ENCODE measurements at regions not wholly inside any gene's neighbourhood (a gene's known extent, or its start where the extent isn't known, plus 50 kb on each side); places are given as distances from the start of the nearest gene placed in this dataset.

GRCh38 chr22:49296561-49296960, 531.1 kb downstream of the BRD1 start:
- no peak for DNase-seq (ENCODE audit: low spot score)
- H3K36me3 ChIP-seq (replicated peaks in 1 of 2; ENCODE audit: control insufficient read depth in 2 of 2, insufficient read depth in 2 of 2, low read length in 2 of 2): no peaks in the 10 kb centered on the region

DNA sequence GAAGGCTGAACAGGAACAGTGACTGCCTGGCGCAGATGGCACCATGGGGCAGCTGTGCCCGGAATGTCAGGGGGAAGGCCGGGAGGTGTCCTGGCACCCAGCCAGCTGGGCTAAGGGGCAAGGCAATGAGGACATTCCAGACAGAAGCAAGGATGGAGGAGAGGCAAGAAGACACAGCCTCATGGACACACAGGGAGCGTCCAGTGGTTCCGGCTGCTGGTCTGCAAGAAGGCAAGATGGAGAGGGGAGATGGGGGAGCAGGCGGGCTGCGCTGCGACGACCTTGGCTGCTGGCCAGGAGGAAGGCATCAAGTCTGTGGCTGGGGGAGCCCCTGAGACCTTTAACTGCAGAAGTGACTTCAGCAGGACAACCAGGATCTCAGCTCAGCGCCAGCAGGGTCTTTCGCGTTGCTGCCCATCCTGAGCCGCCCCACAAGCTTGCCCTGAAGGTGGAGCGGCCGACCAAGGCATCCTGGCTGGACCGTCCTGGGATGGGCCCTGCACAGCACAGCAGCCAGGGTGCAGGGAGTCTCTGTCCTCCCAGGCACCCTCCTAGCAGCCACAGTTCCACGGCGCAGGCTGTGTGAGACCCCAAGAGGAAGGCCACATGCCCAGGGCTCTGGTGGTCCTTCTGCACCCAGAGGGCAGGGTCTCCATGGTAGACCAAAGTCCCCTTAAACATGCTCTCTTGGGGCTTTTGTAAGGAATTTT, 531.7 kb downstream of the BRD1 start:
- no peak overlapping the region for H3K23ac ChIP-seq (ENCODE audit: low read depth, low read length, poor library complexity)
- H2AK5ac ChIP-seq (ENCODE audit: low read depth, low read length): peak overlapping the region; percentile 86
- peak overlapping the region; percentile 69 for H3K18ac ChIP-seq (ENCODE audit: low read length)
- H2BK12ac ChIP-seq (ENCODE audit: low read length): peak overlapping the region; percentile 46
- no peak overlapping the region for H3K4me2 ChIP-seq (ENCODE audit: insufficient read depth, low read length, poor library complexity, severe bottlenecking)
- H3K9ac ChIP-seq (ENCODE audit: low read depth, low read length, poor library complexity): no peak overlapping the region
- no peak overlapping the region for H4K8ac ChIP-seq (ENCODE audit: low read depth, low read length)
- no peak overlapping the region for H3K27ac ChIP-seq (replicated peaks; ENCODE audit: low read length)
- WGBS, 2 donors (ENCODE audit: extremely low coverage in 2 of 2, insufficient read length in 2 of 2, insufficient replicate concordance in 1 of 2): no CpG with 5 or more reads among the region's 18 CpGs
- H3K4ac ChIP-seq (ENCODE audit: low read length): no peak overlapping the region
- H3K36me3 ChIP-seq (replicated peaks in 1 of 2; ENCODE audit: control insufficient read depth in 2 of 2, insufficient read depth in 2 of 2, low read length in 2 of 2): no peaks in the 10 kb centered on the region
- H2BK120ac ChIP-seq (ENCODE audit: low read depth, low read length): no peak overlapping the region
- no peak overlapping the region for H3K4me3 ChIP-seq (ENCODE audit: low read length in 2 of 2)
- H3K79me1 ChIP-seq (ENCODE audit: low read depth, low read length): no peaks in the 10 kb centered on the region
- H2AFZ ChIP-seq (ENCODE audit: low read length): no peak overlapping the region
- H3K4me1 ChIP-seq (ENCODE audit: control insufficient read depth in 2 of 2, insufficient read depth in 1 of 2, low read depth in 1 of 2, low read length in 2 of 2): peaks cover 0 to 3% of the 10 kb centered on the region in 2 donors
- H2BK5ac ChIP-seq (ENCODE audit: low read length): no peak overlapping the region
- peak overlapping the region; percentile 63 for H3K14ac ChIP-seq (ENCODE audit: low read length)
- peaks cover 0 to 10% of the 10 kb centered on the region in 2 donors for H3K9me3 ChIP-seq (replicated peaks in 1 of 2; ENCODE audit: control insufficient read depth in 2 of 2, insufficient read depth in 1 of 2, low read depth in 1 of 2, low read length in 2 of 2)
- DNase-seq (ENCODE audit: low spot score): no peak
- no peak overlapping the region for H4K91ac ChIP-seq (ENCODE audit: low read depth, low read length, poor library complexity)
- H2BK15ac ChIP-seq (ENCODE audit: low read length): peak overlapping the region; percentile 65
- H3K27me3 ChIP-seq (ENCODE audit: control insufficient read depth in 3 of 3, insufficient read depth in 3 of 3, low read depth in 1 of 3, low read length in 3 of 3): no peaks in the 10 kb centered on the region

More at GRCh38 chr22:49296561-49296960, 531.1 kb downstream of the BRD1 start:
- no peaks in the 10 kb centered on the region for H3K4me1 ChIP-seq (ENCODE audit: control insufficient read depth in 2 of 2, insufficient read depth in 1 of 2, low read depth in 1 of 2, low read length in 2 of 2)
- no peak overlapping the region for H2BK120ac ChIP-seq (ENCODE audit: low read depth, low read length)
- H2AK5ac ChIP-seq (ENCODE audit: low read depth, low read length): no peak overlapping the region
- H3K9me3 ChIP-seq (replicated peaks in 1 of 2; ENCODE audit: control insufficient read depth in 2 of 2, insufficient read depth in 1 of 2, low read depth in 1 of 2, low read length in 2 of 2): peaks cover 0 to 10% of the 10 kb centered on the region in 2 donors
- no peak overlapping the region for H3K27ac ChIP-seq (replicated peaks; ENCODE audit: low read length)
- H3K9ac ChIP-seq (ENCODE audit: low read depth, low read length, poor library complexity): no peak overlapping the region
- no peak overlapping the region for H2AFZ ChIP-seq (ENCODE audit: low read length)
- no peak overlapping the region for H3K14ac ChIP-seq (ENCODE audit: low read length)
- no peaks in the 10 kb centered on the region for H3K79me1 ChIP-seq (ENCODE audit: low read depth, low read length)
- no peak overlapping the region for H3K4me3 ChIP-seq (ENCODE audit: low read length in 2 of 2)
- H3K27me3 ChIP-seq (ENCODE audit: control insufficient read depth in 3 of 3, insufficient read depth in 3 of 3, low read depth in 1 of 3, low read length in 3 of 3): no peaks in the 10 kb centered on the region
- H3K4ac ChIP-seq (ENCODE audit: low read length): no peak overlapping the region
- no peak overlapping the region for H4K91ac ChIP-seq (ENCODE audit: low read depth, low read length, poor library complexity)
- H3K23ac ChIP-seq (ENCODE audit: low read depth, low read length, poor library complexity): no peak overlapping the region
- H2BK12ac ChIP-seq (ENCODE audit: low read length): peak overlapping the region; percentile 49
- no CpG with 5 or more reads among the region's 11 CpGs for WGBS, 2 donors (ENCODE audit: extremely low coverage in 2 of 2, insufficient read length in 2 of 2, insufficient replicate concordance in 1 of 2)
- peak overlapping the region; percentile 65 for H2BK15ac ChIP-seq (ENCODE audit: low read length)
- no peak overlapping the region for H4K8ac ChIP-seq (ENCODE audit: low read depth, low read length)
- no peak overlapping the region for H3K18ac ChIP-seq (ENCODE audit: low read length)
- H3K4me2 ChIP-seq (ENCODE audit: insufficient read depth, low read length, poor library complexity, severe bottlenecking): no peak overlapping the region
- no peak overlapping the region for H2BK5ac ChIP-seq (ENCODE audit: low read length)

DNA sequence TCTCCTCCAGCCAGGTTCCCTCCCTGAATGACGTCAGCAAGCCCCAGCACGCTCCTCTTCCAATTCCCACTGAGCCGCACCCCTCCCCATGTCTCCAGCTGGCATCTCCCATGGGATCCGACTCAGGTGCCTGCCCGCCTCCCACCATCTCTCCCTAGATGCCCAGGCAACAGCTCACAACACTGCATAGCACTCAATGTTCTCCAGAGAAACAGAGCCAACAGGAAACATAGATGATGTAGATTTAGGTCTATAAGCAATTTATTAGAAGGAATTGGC, 532.3 kb downstream of the BRD1 start:
- no peaks in the 10 kb centered on the region for H3K27me3 ChIP-seq (ENCODE audit: control insufficient read depth in 3 of 3, insufficient read depth in 3 of 3, low read depth in 1 of 3, low read length in 3 of 3)
- no peak overlapping the region for H4K8ac ChIP-seq (ENCODE audit: low read depth, low read length)
- no CpG with 5 or more reads among the region's 5 CpGs for WGBS, 2 donors (ENCODE audit: extremely low coverage in 2 of 2, insufficient read length in 2 of 2, insufficient replicate concordance in 1 of 2)
- H3K4me2 ChIP-seq (ENCODE audit: insufficient read depth, low read length, poor library complexity, severe bottlenecking): no peak overlapping the region
- H3K9me3 ChIP-seq (replicated peaks in 1 of 2; ENCODE audit: control insufficient read depth in 2 of 2, insufficient read depth in 1 of 2, low read depth in 1 of 2, low read length in 2 of 2): peaks cover 0 to 7% of the 10 kb centered on the region in 2 donors
- DNase-seq (ENCODE audit: low spot score): no peak
- H2AK5ac ChIP-seq (ENCODE audit: low read depth, low read length): peak overlapping the region; percentile 86
- H2BK15ac ChIP-seq (ENCODE audit: low read length): no peak overlapping the region
- no peak overlapping the region for H2BK120ac ChIP-seq (ENCODE audit: low read depth, low read length)
- H3K18ac ChIP-seq (ENCODE audit: low read length): no peak overlapping the region
- no peak overlapping the region for H2BK12ac ChIP-seq (ENCODE audit: low read length)
- H3K23ac ChIP-seq (ENCODE audit: low read depth, low read length, poor library complexity): no peak overlapping the region
- no peaks in the 10 kb centered on the region for H3K79me1 ChIP-seq (ENCODE audit: low read depth, low read length)
- H2BK5ac ChIP-seq (ENCODE audit: low read length): no peak overlapping the region
- no peak overlapping the region for H3K14ac ChIP-seq (ENCODE audit: low read length)
- no peak overlapping the region for H3K4ac ChIP-seq (ENCODE audit: low read length)
- H3K36me3 ChIP-seq (replicated peaks in 1 of 2; ENCODE audit: control insufficient read depth in 2 of 2, insufficient read depth in 2 of 2, low read length in 2 of 2): no peaks in the 10 kb centered on the region
- peak overlapping the region in 1 of 2 donors; percentile 19 for H3K4me3 ChIP-seq (ENCODE audit: low read length in 2 of 2)
- no peak overlapping the region for H4K91ac ChIP-seq (ENCODE audit: low read depth, low read length, poor library complexity)
- no peak overlapping the region for H3K9ac ChIP-seq (ENCODE audit: low read depth, low read length, poor library complexity)
- no peak overlapping the region for H2AFZ ChIP-seq (ENCODE audit: low read length)
- no peak overlapping the region for H3K27ac ChIP-seq (replicated peaks; ENCODE audit: low read length)
- H3K4me1 ChIP-seq (ENCODE audit: control insufficient read depth in 2 of 2, insufficient read depth in 1 of 2, low read depth in 1 of 2, low read length in 2 of 2): peaks cover 0 to 3% of the 10 kb centered on the region in 2 donors

- H4K8ac ChIP-seq (ENCODE audit: low read depth, low read length): no peak overlapping the region
- H2AFZ ChIP-seq (ENCODE audit: low read length): no peak overlapping the region
- peak overlapping the region; percentile 86 for H2AK5ac ChIP-seq (ENCODE audit: low read depth, low read length)
- no peak overlapping the region for H2BK15ac ChIP-seq (ENCODE audit: low read length)
- no CpG with 5 or more reads among the region's 14 CpGs for WGBS, 2 donors (ENCODE audit: extremely low coverage in 2 of 2, insufficient read length in 2 of 2, insufficient replicate concordance in 1 of 2)
- H3K4me2 ChIP-seq (ENCODE audit: insufficient read depth, low read length, poor library complexity, severe bottlenecking): no peak overlapping the region
- H3K79me1 ChIP-seq (ENCODE audit: low read depth, low read length): no peaks in the 10 kb centered on the region
- no peak for DNase-seq (ENCODE audit: low spot score)
- no peak overlapping the region for H3K4ac ChIP-seq (ENCODE audit: low read length)
- no peak overlapping the region for H2BK5ac ChIP-seq (ENCODE audit: low read length)
- no peak overlapping the region for H3K27ac ChIP-seq (replicated peaks; ENCODE audit: low read length)
- H4K91ac ChIP-seq (ENCODE audit: low read depth, low read length, poor library complexity): no peak overlapping the region
- no peak overlapping the region for H3K9ac ChIP-seq (ENCODE audit: low read depth, low read length, poor library complexity)
- no peaks in the 10 kb centered on the region for H3K36me3 ChIP-seq (replicated peaks in 1 of 2; ENCODE audit: control insufficient read depth in 2 of 2, insufficient read depth in 2 of 2, low read length in 2 of 2)
- no peak overlapping the region for H3K23ac ChIP-seq (ENCODE audit: low read depth, low read length, poor library complexity)
- peaks cover 0 to 3% of the 10 kb centered on the region in 2 donors for H3K4me1 ChIP-seq (ENCODE audit: control insufficient read depth in 2 of 2, insufficient read depth in 1 of 2, low read depth in 1 of 2, low read length in 2 of 2)
- no peak overlapping the region for H2BK120ac ChIP-seq (ENCODE audit: low read depth, low read length)
- no peak overlapping the region for H3K18ac ChIP-seq (ENCODE audit: low read length)
- no peak overlapping the region for H3K14ac ChIP-seq (ENCODE audit: low read length)
- no peak overlapping the region for H2BK12ac ChIP-seq (ENCODE audit: low read length)
- peaks cover 0 to 7% of the 10 kb centered on the region in 2 donors for H3K9me3 ChIP-seq (replicated peaks in 1 of 2; ENCODE audit: control insufficient read depth in 2 of 2, insufficient read depth in 1 of 2, low read depth in 1 of 2, low read length in 2 of 2)
- H3K4me3 ChIP-seq (ENCODE audit: low read length in 2 of 2): peak overlapping the region in 1 of 2 donors; percentile 19
- H3K27me3 ChIP-seq (ENCODE audit: control insufficient read depth in 3 of 3, insufficient read depth in 3 of 3, low read depth in 1 of 3, low read length in 3 of 3): no peaks in the 10 kb centered on the region
These were observed 532.8 kb downstream of the BRD1 start for GRCh38 chr22:49294656-49295464.
